Peyer's patch (tissue), 4 donors: ENCODE measurements at regions not wholly inside any gene's neighbourhood (a gene's known extent, or its start where the extent isn't known, plus 50 kb on each side); places are given as distances from the start of the nearest gene placed in this dataset.

Experiments used
- DNase-seq, 3 donors: peaks; one replicate each; pipeline ENCODE4 v3.0.0-alpha.2; 2017 to 2019
- H3K27ac ChIP-seq, 4 donors: fragments of 200-600 bp; sonication (generic); one replicate each; pipeline ENCODE4 v1.5.1; 2016 to 2019
- H3K27me3 ChIP-seq, 2 donors: fragments of 200-600 bp; sonication (generic); one replicate each; pipeline ENCODE4 v1.5.1; 2019
- H3K36me3 ChIP-seq, 3 donors: fragments of 200-600 bp; sonication (generic); one replicate each; pipeline ENCODE4 v1.5.1; 2016 to 2019
- H3K4me1 ChIP-seq, 4 donors: fragments of 200-600 bp; sonication (generic); one replicate each; pipeline ENCODE4 v1.5.1; 2016 to 2019
- H3K4me3 ChIP-seq, 4 donors: fragments of 200-600 bp; sonication (generic); 1 replicate in 3 of 4; 2 replicates in 1 of 4; pipeline ENCODE4 v1.5.1; 2016 to 2019; ENCODE audit warnings: mild to moderate bottlenecking in 1 of 4
- H3K9me3 ChIP-seq, 4 donors: fragments of 200-600 bp; sonication (generic); one replicate each; pipeline ENCODE4 v1.5.1; 2016 to 2019; ENCODE audit warnings: mild to moderate bottlenecking in 1 of 4
- CTCF ChIP-seq, 6 experiments: fragments of 450-650 bp in 4 of 6; fragments of 200-600 bp in 2 of 6; sonication (generic) in 1 of 6; IDR thresholded peaks; one replicate each; pipeline ENCODE4 v1.5.1; 2017 to 2019; ENCODE audit warnings: antibody characterized with exemption in 6 of 6, mild to moderate bottlenecking in 3 of 6, moderate library complexity in 1 of 6
- POLR2A ChIP-seq, 2 donors: fragments of 450-650 bp; IDR thresholded peaks; one replicate each; pipeline ENCODE4 v1.5.1; 2017; ENCODE audit warnings: antibody characterized with exemption in 2 of 2, mild to moderate bottlenecking in 2 of 2, moderate library complexity in 2 of 2

GRCh38 chr17:12296209-12296625, 275.5 kb downstream of the MAP2K4 start:
- TF ChIP-seq CTCF (IDR thresholded peaks at IDR 0.05) (no peak), POLR2A (IDR thresholded peaks at IDR 0.05) (no peak)
- no peak for DNase-seq
- H3K27ac ChIP-seq: no peak overlapping the region
- H3K36me3 ChIP-seq: no peaks in the 10 kb centered on the region
- H3K4me1 ChIP-seq: no peaks in the 10 kb centered on the region
- no peaks in the 10 kb centered on the region for H3K9me3 ChIP-seq
- no peak overlapping the region for H3K4me3 ChIP-seq
- no peaks in the 10 kb centered on the region for H3K27me3 ChIP-seq

GRCh38 chr17:12301551-12301950, 280.9 kb downstream of the MAP2K4 start:
- no peak for DNase-seq
- Histone ChIP-seq H3K4me3 (no peak overlapping the region), H3K27me3 (no peaks in the 10 kb centered on the region), H3K9me3 (no peaks in the 10 kb centered on the region), H3K27ac (no peak overlapping the region), H3K4me1 (no peaks in the 10 kb centered on the region), H3K36me3 (no peaks in the 10 kb centered on the region)
- TF ChIP-seq CTCF (IDR thresholded peaks at IDR 0.05) (no peak), POLR2A (IDR thresholded peaks at IDR 0.05) (no peak)

GRCh38 chr17:12302711-12303110, 282.0 kb downstream of the MAP2K4 start:
- Histone ChIP-seq H3K36me3 (no peaks in the 10 kb centered on the region), H3K9me3 (no peaks in the 10 kb centered on the region), H3K4me1 (no peaks in the 10 kb centered on the region), H3K27me3 (no peaks in the 10 kb centered on the region), H3K27ac (no peak overlapping the region), H3K4me3 (no peak overlapping the region)
- DNase-seq: no peak
- no peak for TF ChIP-seq POLR2A (IDR thresholded peaks at IDR 0.05)

GRCh38 chr17:12310811-12311210, 290.1 kb downstream of the MAP2K4 start:
- Histone ChIP-seq H3K27me3 (no peaks in the 10 kb centered on the region), H3K9me3 (peaks cover 0 to 3% (median 0%) of the 10 kb centered on the region in 4 donors), H3K4me3 (no peak overlapping the region), H3K36me3 (no peaks in the 10 kb centered on the region), H3K27ac (no peak overlapping the region), H3K4me1 (no peaks in the 10 kb centered on the region)
- no peak for DNase-seq
- no peak for TF ChIP-seq CTCF (IDR thresholded peaks at IDR 0.05)
- TF ChIP-seq POLR2A (IDR thresholded peaks at IDR 0.05): no peak

- no peak overlapping the region for H3K4me3 ChIP-seq
- no peak overlapping the region for H3K27ac ChIP-seq
- H3K4me1 ChIP-seq: no peaks in the 10 kb centered on the region
- H3K36me3 ChIP-seq: no peaks in the 10 kb centered on the region
- peaks cover 0 to 3% (median 0%) of the 10 kb centered on the region in 4 donors for H3K9me3 ChIP-seq
- TF ChIP-seq POLR2A (IDR thresholded peaks at IDR 0.05) (no peak), CTCF (IDR thresholded peaks at IDR 0.05) (no peak)
- DNase-seq: no peak
- no peaks in the 10 kb centered on the region for H3K27me3 ChIP-seq
Measured at GRCh38 chr17:12312692-12313091, 292.0 kb downstream of the MAP2K4 start.

GRCh38 chr17:12313786-12314185, 293.1 kb downstream of the MAP2K4 start:
- H3K4me1 ChIP-seq: no peaks in the 10 kb centered on the region
- H3K4me3 ChIP-seq: no peak overlapping the region
- no peaks in the 10 kb centered on the region for H3K27me3 ChIP-seq
- H3K9me3 ChIP-seq: peaks cover 0 to 3% (median 0%) of the 10 kb centered on the region in 4 donors
- no peaks in the 10 kb centered on the region for H3K36me3 ChIP-seq
- no peak overlapping the region for H3K27ac ChIP-seq
- DNase-seq: no peak
- TF ChIP-seq POLR2A (IDR thresholded peaks at IDR 0.05) (no peak), CTCF (IDR thresholded peaks at IDR 0.05) (no peak)
